HT1080 (cell line): ENCODE measurements at regions not wholly inside any gene's neighbourhood (a gene's known extent, or its start where the extent isn't known, plus 50 kb on each side); places are given as distances from the start of the nearest gene placed in this dataset.

Experiments
- DNase-seq: peaks from one replicate; pipeline ENCODE4 v3.0.0-alpha.2; 2015; ENCODE audit warnings: low read depth

GRCh38 chrX:42530027-42530426 is 247.9 kb downstream of the PPP1R2C start:
- peak; percentile 1 for DNase-seq

- no peak for DNase-seq
Observed at GRCh38 chrX:42524379-42524778, 253.6 kb downstream of the PPP1R2C start.

GRCh38 chrX:42519666-42520231 is 258.2 kb downstream of the PPP1R2C start:
- peak; percentile 0 for DNase-seq

GRCh38 chrX:42515939-42516338 is 262.0 kb downstream of the PPP1R2C start:
- DNase-seq = no peak

- no peak for DNase-seq
Observed at GRCh38 chrX:42505016-42505415, 272.9 kb downstream of the PPP1R2C start.

GRCh38 chrX:42499620-42500019 is 278.3 kb downstream of the PPP1R2C start:
- DNase-seq = no peak

GRCh38 chrX:42497356-42497755 is 280.6 kb downstream of the PPP1R2C start:
- DNase-seq = no peak

GRCh38 chrX:42496239-42496638 is 281.7 kb downstream of the PPP1R2C start:
- no peak for DNase-seq

- no peak for DNase-seq
Observed at GRCh38 chrX:42495139-42495538, 282.8 kb downstream of the PPP1R2C start.

- DNase-seq = no peak
Observed at GRCh38 chrX:42491137-42491907, 286.6 kb downstream of the PPP1R2C start.

- DNase-seq = no peak
Observed at GRCh38 chrX:42490111-42490510, 287.9 kb downstream of the PPP1R2C start.

- peak; percentile 3 for DNase-seq
Observed at GRCh38 chrX:42485601-42486000, 292.4 kb downstream of the PPP1R2C start.

- no peak for DNase-seq
Observed at GRCh38 chrX:42484233-42484632, 293.7 kb downstream of the PPP1R2C start.

- no peak for DNase-seq
Observed at GRCh38 chrX:42477396-42477795, 300.6 kb downstream of the PPP1R2C start.

GRCh38 chrX:42472727-42473126 is 305.2 kb downstream of the PPP1R2C start:
- DNase-seq = no peak

GRCh38 chrX:42466332-42467046 is 311.5 kb downstream of the PPP1R2C start:
- DNase-seq = peak; percentile 0

GRCh38 chrX:42465821-42466220 is 312.1 kb downstream of the PPP1R2C start:
- no peak for DNase-seq

GRCh38 chrX:42463706-42464490 is 314.1 kb downstream of the PPP1R2C start:
- no peak for DNase-seq

GRCh38 chrX:42462917-42463316 is 315.0 kb downstream of the PPP1R2C start:
- no peak for DNase-seq

GRCh38 chrX:42460706-42461105 is 317.3 kb downstream of the PPP1R2C start:
- no peak for DNase-seq

- DNase-seq = no peak
Observed at GRCh38 chrX:42459735-42460134, 318.2 kb downstream of the PPP1R2C start.
